Body of pancreas (tissue), 4 donors: ENCODE measurements at regions not wholly inside any gene's neighbourhood (a gene's known extent, or its start where the extent isn't known, plus 50 kb on each side); places are given as distances from the start of the nearest gene placed in this dataset.

ENCODE experiments used
- ATAC-seq: fragments of 150-250 bp; one replicate; pipeline ENCODE4 v1.9.1; 2016
- DNase-seq, 4 donors: peaks; one replicate each; pipeline ENCODE4 v3.0.0-alpha.2; 2019
- H3K27ac ChIP-seq, 4 donors: fragments of 200-600 bp; sonication (generic); 1 replicate in 3 of 4; 2 replicates in 1 of 4; pipeline versions ENCODE4 v1.5.1 to v1.6.1; 2016 to 2019; ENCODE audit warnings: mild to moderate bottlenecking in 1 of 4, mixed read lengths in 1 of 4, moderate library complexity in 1 of 4
- H3K27me3 ChIP-seq, 2 donors: fragments of 200-600 bp; sonication (generic); one replicate each; pipeline ENCODE4 v1.6.0; 2016; ENCODE audit warnings: mild to moderate bottlenecking in 1 of 2
- H3K36me3 ChIP-seq, 2 donors: fragments of 200-600 bp; sonication (generic); replicated peaks in 1 of 2; 2 replicates each; pipeline ENCODE4 v1.5.1; 2016; ENCODE audit warnings: low read depth in 2 of 2; ENCODE audit not compliant: insufficient read depth in 1 of 2
- H3K4me1 ChIP-seq: fragments of 200-600 bp; sonication (generic); one replicate; pipeline ENCODE4 v1.6.0; 2016
- H3K4me3 ChIP-seq, 2 donors: fragments of 200-600 bp; sonication (generic); 1 replicate in 1 of 2; 2 replicates in 1 of 2; pipeline ENCODE4 v1.5.1; 2016 to 2019
- H3K9me3 ChIP-seq, 3 donors: fragments of 200-600 bp; sonication (generic); 1 replicate in 2 of 3; 2 replicates in 1 of 3; pipeline ENCODE4 v1.5.1; 2016
- CTCF ChIP-seq, 7 experiments: fragments of 450-650 bp in 4 of 7; fragments of 200-600 bp in 3 of 7; sonication (generic) in 3 of 7; IDR thresholded peaks; one replicate each; pipeline ENCODE4 v1.5.1; 2016 to 2019; ENCODE audit warnings: antibody characterized with exemption in 7 of 7
- POLR2A ChIP-seq, 3 donors: fragments of 450-650 bp; IDR thresholded peaks; one replicate each; pipeline ENCODE4 v1.6.1; 2016; ENCODE audit warnings: antibody characterized with exemption in 3 of 3, mild to moderate bottlenecking in 2 of 3
- WGBS, 2 donors: methylation state at CpG; one replicate each; pipeline ENCODE4 v1.1.5; 2017; 5-methylcytosine and 5-hydroxymethylcytosine counted together
- intact Hi-C: fragments of 100-400 bp; cut with DNase I; formaldehyde crosslinking; loops from one replicate; pipeline ENCODE4 v1.15.1; 2023

GRCh38 chr13:88863116-88863515, 1191.9 kb downstream of the SLITRK5 start:
- Histone ChIP-seq H3K9me3 (no peaks in the 10 kb centered on the region), H3K4me1 (no peaks in the 10 kb centered on the region), H3K36me3 (no peaks in the 10 kb centered on the region), H3K4me3 (no peak overlapping the region), H3K27ac (no peak overlapping the region), H3K27me3 (no peaks in the 10 kb centered on the region)
- ATAC-seq (no peak), DNase-seq (no peak)
- intact Hi-C loops: no loop called here
- TF ChIP-seq CTCF (IDR thresholded peaks at IDR 0.05) (no peak), POLR2A (IDR thresholded peaks at IDR 0.05) (no peak)
- 79 to 83% methylated on average over 4 of the region's 4 CpGs for WGBS, 2 donors

GRCh38 chr13:88866195-88866594, 1195.0 kb downstream of the SLITRK5 start:
- ATAC-seq: no peak
- WGBS, 2 donors: 51 to 54% methylated on average over 5 of the region's 5 CpGs
- Histone ChIP-seq H3K9me3 (no peaks in the 10 kb centered on the region), H3K4me1 (no peaks in the 10 kb centered on the region), H3K4me3 (no peak overlapping the region), H3K27me3 (no peaks in the 10 kb centered on the region), H3K36me3 (no peaks in the 10 kb centered on the region), H3K27ac (no peak overlapping the region)
- TF ChIP-seq CTCF (IDR thresholded peaks at IDR 0.05) (no peak), POLR2A (IDR thresholded peaks at IDR 0.05) (no peak)
- no peak for DNase-seq
- intact Hi-C loops: no loop called here

GRCh38 chr13:88883741-88884140, 1212.6 kb downstream of the SLITRK5 start:
- no peaks in the 10 kb centered on the region for H3K27me3 ChIP-seq
- DNase-seq (no peak), ATAC-seq (no peak)
- intact Hi-C loops: no loop called here
- no peaks in the 10 kb centered on the region for H3K9me3 ChIP-seq
- TF ChIP-seq CTCF (IDR thresholded peaks at IDR 0.05) (no peak), POLR2A (IDR thresholded peaks at IDR 0.05) (no peak)
- H3K4me3 ChIP-seq: no peak overlapping the region
- H3K27ac ChIP-seq: no peak overlapping the region
- no peaks in the 10 kb centered on the region for H3K36me3 ChIP-seq
- no peaks in the 10 kb centered on the region for H3K4me1 ChIP-seq

- intact Hi-C loops: no loop called here
- Histone ChIP-seq H3K27me3 (no peaks in the 10 kb centered on the region), H3K27ac (no peak overlapping the region), H3K9me3 (no peaks in the 10 kb centered on the region), H3K4me1 (no peaks in the 10 kb centered on the region), H3K4me3 (no peak overlapping the region), H3K36me3 (no peaks in the 10 kb centered on the region)
- DNase-seq (no peak), ATAC-seq (no peak)
- TF ChIP-seq CTCF (IDR thresholded peaks at IDR 0.05): no peak
- TF ChIP-seq POLR2A (IDR thresholded peaks at IDR 0.05): no peak
- 73 to 81% methylated on average over 11 of the region's 11 CpGs for WGBS, 2 donors
These were observed 1216.0 kb downstream of the SLITRK5 start for GRCh38 chr13:88887045-88887662.

GRCh38 chr13:88895261-88895941, 1224.2 kb downstream of the SLITRK5 start:
- DNase-seq (no peak), ATAC-seq (no peak)
- TF ChIP-seq CTCF (IDR thresholded peaks at IDR 0.05) (no peak), POLR2A (IDR thresholded peaks at IDR 0.05) (no peak)
- Histone ChIP-seq H3K4me1 (no peaks in the 10 kb centered on the region), H3K9me3 (no peaks in the 10 kb centered on the region), H3K36me3 (no peaks in the 10 kb centered on the region), H3K27me3 (no peaks in the 10 kb centered on the region), H3K4me3 (no peak overlapping the region), H3K27ac (no peak overlapping the region)
- intact Hi-C loops: no loop called here
- 49 to 63% methylated on average over 4 to 6 of the region's 6 CpGs for WGBS, 2 donors
